Right lobe of liver (tissue), 4 donors: ENCODE measurements at regions not wholly inside any gene's neighbourhood (a gene's known extent, or its start where the extent isn't known, plus 50 kb on each side); places are given as distances from the start of the nearest gene placed in this dataset.

Experiments
- CTCF ChIP-seq, 4 donors: fragments of 200-600 bp in 3 of 4; fragments of 450-650 bp in 1 of 4; IDR thresholded peaks; one replicate each; pipeline versions ENCODE4 v1.5.1 to v1.8.0; 2016 to 2022; ENCODE audit warnings: antibody characterized with exemption in 4 of 4, mild to moderate bottlenecking in 2 of 4
- POLR2A ChIP-seq: fragments of 450-650 bp; IDR thresholded peaks from one replicate; pipeline ENCODE4 v1.6.1; 2017; ENCODE audit warnings: antibody characterized with exemption, mild to moderate bottlenecking
- donor health status: DM: no; HTN: no; CAD: no.
- donor health status: DM: no; HTN: no; CAD: no.
- donor health status: DM: no; HTN: yes; CAD: no.

GRCh38 chr22:49705972-49706352 is 121.7 kb downstream of the BRD1 start:
- TF ChIP-seq POLR2A: no peak
- TF ChIP-seq CTCF (IDR thresholded peaks at IDR 0.05): no peak
